Right lobe of liver (tissue), 4 donors: ENCODE measurements at regions not wholly inside any gene's neighbourhood (a gene's known extent, or its start where the extent isn't known, plus 50 kb on each side); places are given as distances from the start of the nearest gene placed in this dataset.

Experiments used
- CTCF ChIP-seq, 4 donors: fragments of 200-600 bp in 3 of 4; fragments of 450-650 bp in 1 of 4; IDR thresholded peaks; one replicate each; pipeline versions ENCODE4 v1.5.1 to v1.8.0; 2016 to 2022; ENCODE audit warnings: antibody characterized with exemption in 4 of 4, mild to moderate bottlenecking in 2 of 4
- POLR2A ChIP-seq: fragments of 450-650 bp; IDR thresholded peaks from one replicate; pipeline ENCODE4 v1.6.1; 2017; ENCODE audit warnings: antibody characterized with exemption, mild to moderate bottlenecking
- donor health status: DM: no; HTN: no; CAD: no.
- donor health status: DM: no; HTN: no; CAD: no.
- donor health status: DM: no; HTN: yes; CAD: no.

GRCh38 chr4:79178760-79179159, 147.1 kb downstream of the NAA11 start:
- no peak for TF ChIP-seq CTCF (IDR thresholded peaks at IDR 0.05)
- no peak for TF ChIP-seq POLR2A
